SJCRH30 (cell line): ENCODE measurements at regions not wholly inside any gene's neighbourhood (a gene's known extent, or its start where the extent isn't known, plus 50 kb on each side); places are given as distances from the start of the nearest gene placed in this dataset.
A peak's percentile ranks its signal among the peaks of the same experiment; 100 is the strongest.

Source experiments
- DNase-seq, 2 experiments: peaks; one replicate each; pipeline ENCODE4 v3.0.0-alpha.2; 2015 to 2020
- H3K27ac ChIP-seq: fragments of 250-450 bp; sonication (Bioruptor Pico); 2 replicates; pipeline ENCODE4 v1.5.1; 2020; ENCODE audit warnings: mild to moderate bottlenecking, moderate library complexity
- H3K27me3 ChIP-seq: fragments of 250-450 bp; sonication (Bioruptor Pico); 2 replicates; pipeline ENCODE4 v1.5.1; 2020; ENCODE audit warnings: mild to moderate bottlenecking, moderate library complexity
- H3K36me3 ChIP-seq: fragments of 250-450 bp; sonication (Bioruptor Pico); 2 replicates; pipeline ENCODE4 v1.5.1; 2020; ENCODE audit warnings: mild to moderate bottlenecking, moderate library complexity
- H3K4me1 ChIP-seq: fragments of 250-450 bp; sonication (Bioruptor Pico); 2 replicates; pipeline ENCODE4 v1.5.1; 2020; ENCODE audit warnings: mild to moderate bottlenecking, moderate library complexity
- H3K4me3 ChIP-seq: fragments of 250-450 bp; sonication (Bioruptor Pico); 2 replicates; pipeline ENCODE4 v1.5.1; 2020; ENCODE audit warnings: mild to moderate bottlenecking, moderate library complexity
- H3K9me3 ChIP-seq: fragments of 250-450 bp; sonication (Bioruptor Pico); replicated peaks from 2 replicates; pipeline ENCODE4 v1.5.1; 2020; ENCODE audit warnings: mild to moderate bottlenecking, moderate library complexity

GRCh38 chr1:234691567-234691966 lies 81.6 kb upstream of the IRF2BP2 start:
- DNase-seq = no peak
- H3K4me3 ChIP-seq = no peak overlapping the region
- no peaks in the 10 kb centered on the region for H3K9me3 ChIP-seq
- H3K36me3 ChIP-seq = no peaks in the 10 kb centered on the region
- no peaks in the 10 kb centered on the region for H3K27me3 ChIP-seq
- no peak overlapping the region for H3K27ac ChIP-seq
- H3K4me1 ChIP-seq = no peaks in the 10 kb centered on the region

GRCh38 chr1:234690872-234691271 lies 80.9 kb upstream of the IRF2BP2 start:
- Histone ChIP-seq H3K4me3 (no peak overlapping the region), H3K9me3 (0 out of 2 replicates have a peak, but pooled peaks cover 3% of the 10 kb centered on the region), H3K36me3 (no peaks in the 10 kb centered on the region), H3K4me1 (no peaks in the 10 kb centered on the region), H3K27ac (no peak overlapping the region), H3K27me3 (no peaks in the 10 kb centered on the region)
- no peak for DNase-seq

GRCh38 chr1:234689236-234689635 lies 79.3 kb upstream of the IRF2BP2 start:
- Histone ChIP-seq H3K9me3 (0 out of 2 replicates have a peak, but pooled peaks cover 5% of the 10 kb centered on the region), H3K4me1 (no peaks in the 10 kb centered on the region), H3K36me3 (no peaks in the 10 kb centered on the region), H3K27ac (no peak overlapping the region), H3K27me3 (no peaks in the 10 kb centered on the region), H3K4me3 (no peak overlapping the region)
- peak in 1 of 2 experiments; percentile 38 for DNase-seq

GRCh38 chr1:234687011-234687410 lies 77.0 kb upstream of the IRF2BP2 start:
- no peaks in the 10 kb centered on the region for H3K4me1 ChIP-seq
- no peaks in the 10 kb centered on the region for H3K36me3 ChIP-seq
- H3K27ac ChIP-seq = no peak overlapping the region
- DNase-seq = no peak
- H3K27me3 ChIP-seq = no peaks in the 10 kb centered on the region
- H3K4me3 ChIP-seq = no peak overlapping the region
- H3K9me3 ChIP-seq = 0 out of 2 replicates have a peak, but pooled peaks cover 5% of the 10 kb centered on the region

- Histone ChIP-seq H3K4me1 (no peaks in the 10 kb centered on the region), H3K27me3 (no peaks in the 10 kb centered on the region), H3K9me3 (0 out of 2 replicates have a peak, but pooled peaks cover 5% of the 10 kb centered on the region), H3K4me3 (no peak overlapping the region), H3K36me3 (no peaks in the 10 kb centered on the region), H3K27ac (no peak overlapping the region)
- no peak for DNase-seq
Observed at GRCh38 chr1:234686035-234686434, 76.1 kb upstream of the IRF2BP2 start.

- Histone ChIP-seq H3K36me3 (no peaks in the 10 kb centered on the region), H3K4me1 (no peaks in the 10 kb centered on the region), H3K27ac (no peak overlapping the region), H3K4me3 (no peak overlapping the region), H3K9me3 (0 out of 2 replicates have a peak, but pooled peaks cover 5% of the 10 kb centered on the region), H3K27me3 (no peaks in the 10 kb centered on the region)
- no peak for DNase-seq
Observed at GRCh38 chr1:234684856-234685255, 74.9 kb upstream of the IRF2BP2 start.

- DNase-seq = peak in 1 of 2 experiments; percentile 39
- Histone ChIP-seq H3K4me1 (no peaks in the 10 kb centered on the region), H3K27me3 (no peaks in the 10 kb centered on the region), H3K27ac (no peak overlapping the region), H3K36me3 (no peaks in the 10 kb centered on the region), H3K9me3 (0 out of 2 replicates have a peak, but pooled peaks cover 5% of the 10 kb centered on the region), H3K4me3 (no peak overlapping the region)
Observed at GRCh38 chr1:234683861-234684632, 74.1 kb upstream of the IRF2BP2 start.

GRCh38 chr1:234683127-234683860 lies 73.3 kb upstream of the IRF2BP2 start:
- Histone ChIP-seq H3K36me3 (no peaks in the 10 kb centered on the region), H3K4me3 (no peak overlapping the region), H3K4me1 (no peaks in the 10 kb centered on the region), H3K27ac (no peak overlapping the region), H3K9me3 (0 out of 2 replicates have a peak, but pooled peaks cover 5% of the 10 kb centered on the region), H3K27me3 (no peaks in the 10 kb centered on the region)
- DNase-seq = no peak

- Histone ChIP-seq H3K27ac (no peak overlapping the region), H3K4me1 (no peaks in the 10 kb centered on the region), H3K9me3 (0 out of 2 replicates have a peak, but pooled peaks cover 5% of the 10 kb centered on the region), H3K27me3 (no peaks in the 10 kb centered on the region), H3K36me3 (no peaks in the 10 kb centered on the region), H3K4me3 (no peak overlapping the region)
- DNase-seq = no peak
Observed at GRCh38 chr1:234681990-234682389, 72.0 kb upstream of the IRF2BP2 start.

GRCh38 chr1:234681065-234681464 lies 71.1 kb upstream of the IRF2BP2 start:
- no peaks in the 10 kb centered on the region for H3K27me3 ChIP-seq
- H3K36me3 ChIP-seq = no peaks in the 10 kb centered on the region
- no peaks in the 10 kb centered on the region for H3K4me1 ChIP-seq
- no peak for DNase-seq
- 0 out of 2 replicates have a peak, but pooled peaks cover 4% of the 10 kb centered on the region for H3K9me3 ChIP-seq
- H3K27ac ChIP-seq = no peak overlapping the region
- no peak overlapping the region for H3K4me3 ChIP-seq

- DNase-seq = no peak
- no peak overlapping the region for H3K4me3 ChIP-seq
- no peaks in the 10 kb centered on the region for H3K27me3 ChIP-seq
- H3K4me1 ChIP-seq = 0 out of 2 replicates have a peak, but pooled peaks cover 1% of the 10 kb centered on the region
- H3K27ac ChIP-seq = no peak overlapping the region
- no peaks in the 10 kb centered on the region for H3K36me3 ChIP-seq
- H3K9me3 ChIP-seq = no peaks in the 10 kb centered on the region
Observed at GRCh38 chr1:234680331-234680904, 70.4 kb upstream of the IRF2BP2 start.

GRCh38 chr1:234676103-234676594 lies 66.2 kb upstream of the IRF2BP2 start:
- H3K4me1 ChIP-seq = 0 out of 2 replicates have a peak, but pooled peaks cover 5% of the 10 kb centered on the region
- peak; percentile 90 to 93 for DNase-seq
- no peaks in the 10 kb centered on the region for H3K9me3 ChIP-seq
- peak overlapping the region; percentile 64 for H3K27ac ChIP-seq
- H3K36me3 ChIP-seq = no peaks in the 10 kb centered on the region
- H3K4me3 ChIP-seq = peak overlapping the region; percentile 56
- no peaks in the 10 kb centered on the region for H3K27me3 ChIP-seq

GRCh38 chr1:234675572-234675971 lies 65.6 kb upstream of the IRF2BP2 start:
- Histone ChIP-seq H3K36me3 (no peaks in the 10 kb centered on the region), H3K27ac (peak overlapping the region; percentile 64), H3K4me3 (peak overlapping the region; percentile 56), H3K9me3 (no peaks in the 10 kb centered on the region), H3K4me1 (0 out of 2 replicates have a peak, but pooled peaks cover 5% of the 10 kb centered on the region), H3K27me3 (no peaks in the 10 kb centered on the region)
- peak; percentile 71 to 78 for DNase-seq

- Histone ChIP-seq H3K4me1 (0 out of 2 replicates have a peak, but pooled peaks cover 5% of the 10 kb centered on the region), H3K9me3 (no peaks in the 10 kb centered on the region), H3K27me3 (no peaks in the 10 kb centered on the region), H3K4me3 (no peak overlapping the region), H3K27ac (no peak overlapping the region), H3K36me3 (no peaks in the 10 kb centered on the region)
- no peak for DNase-seq
Observed at GRCh38 chr1:234675006-234675405, 65.0 kb upstream of the IRF2BP2 start.
